IPS-18a (cell line): ENCODE measurements at regions not wholly inside any gene's neighbourhood (a gene's known extent, or its start where the extent isn't known, plus 50 kb on each side); places are given as distances from the start of the nearest gene placed in this dataset.
"Not testable (repeated sequence)": the region's sequence is repeated elsewhere in the genome, so short reads cannot be mapped to it uniquely, and the experiment has no call there.

ENCODE experiments used
- H3K27ac ChIP-seq: one replicate; pipeline ENCODE4 v1.5.1; 2013; ENCODE audit warnings: low read length
- H3K27me3 ChIP-seq: one replicate; pipeline ENCODE4 v1.6.1; 2013; ENCODE audit warnings: mild to moderate bottlenecking, low read length; ENCODE audit not compliant: control insufficient read depth, insufficient read depth
- H3K36me3 ChIP-seq: one replicate; pipeline ENCODE4 v1.6.1; 2013; ENCODE audit warnings: low read depth, low read length; ENCODE audit not compliant: control insufficient read depth
- H3K4me1 ChIP-seq: one replicate; pipeline ENCODE4 v1.6.1; 2013; ENCODE audit warnings: low read depth, low read length; ENCODE audit not compliant: control insufficient read depth
- H3K4me3 ChIP-seq: one replicate; pipeline ENCODE4 v1.5.1; 2013; ENCODE audit warnings: low read length
- H3K9ac ChIP-seq: one replicate; pipeline ENCODE4 v1.6.1; 2013; ENCODE audit warnings: mild to moderate bottlenecking, low read length, moderate library complexity
- H3K9me3 ChIP-seq: one replicate; pipeline ENCODE4 v1.6.1; 2013; ENCODE audit warnings: low read depth, low read length; ENCODE audit not compliant: control insufficient read depth

DNA sequence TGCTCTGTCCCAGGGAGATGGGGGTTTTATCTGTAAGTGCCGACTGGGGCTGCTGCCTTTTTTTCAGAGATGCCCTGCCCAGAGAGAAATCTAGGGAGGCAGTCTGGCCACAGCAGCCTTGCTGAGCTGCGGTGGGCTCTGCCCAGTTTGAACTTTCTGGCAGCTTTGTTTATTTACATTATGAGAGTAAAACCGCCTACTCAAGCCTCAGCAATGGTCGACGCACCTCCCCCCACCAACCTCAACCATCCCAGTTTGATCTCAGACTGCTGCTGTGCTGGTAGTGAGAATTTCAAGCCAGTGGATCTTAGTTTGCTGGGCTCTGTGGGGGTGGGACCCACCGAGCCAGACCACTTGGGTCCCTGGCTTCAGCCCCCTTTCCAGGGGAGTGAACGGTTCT, 188.0 kb downstream of the PRELID2 start:
- not testable (repeated sequence) for H3K9me3 ChIP-seq, H3K4me1 ChIP-seq, H3K4me3 ChIP-seq, H3K27ac ChIP-seq, H3K27me3 ChIP-seq, H3K9ac ChIP-seq, H3K36me3 ChIP-seq

DNA sequence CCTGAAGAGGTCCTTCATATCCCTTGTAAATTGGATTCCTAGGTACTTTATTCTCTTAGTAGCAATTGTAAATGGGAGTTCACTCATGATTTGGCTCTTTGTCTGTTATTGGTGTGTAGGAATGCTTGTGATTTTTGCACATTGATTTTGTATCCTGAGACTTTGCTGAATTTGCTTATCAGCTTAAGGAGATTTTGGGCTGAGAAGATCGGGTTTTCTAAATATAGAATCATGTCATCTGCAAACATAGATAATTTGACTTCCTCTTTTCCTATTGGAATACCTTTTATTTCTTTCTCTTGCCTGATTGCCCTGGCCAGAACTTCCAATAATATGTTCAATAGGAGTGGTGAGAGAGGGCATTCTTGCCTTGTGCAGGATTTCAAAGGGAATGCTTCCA, 191.9 kb downstream of the PRELID2 start:
- H3K9ac ChIP-seq, H3K9me3 ChIP-seq, H3K4me1 ChIP-seq, H3K27me3 ChIP-seq, H3K36me3 ChIP-seq, H3K27ac ChIP-seq, H3K4me3 ChIP-seq: not testable (repeated sequence)

DNA sequence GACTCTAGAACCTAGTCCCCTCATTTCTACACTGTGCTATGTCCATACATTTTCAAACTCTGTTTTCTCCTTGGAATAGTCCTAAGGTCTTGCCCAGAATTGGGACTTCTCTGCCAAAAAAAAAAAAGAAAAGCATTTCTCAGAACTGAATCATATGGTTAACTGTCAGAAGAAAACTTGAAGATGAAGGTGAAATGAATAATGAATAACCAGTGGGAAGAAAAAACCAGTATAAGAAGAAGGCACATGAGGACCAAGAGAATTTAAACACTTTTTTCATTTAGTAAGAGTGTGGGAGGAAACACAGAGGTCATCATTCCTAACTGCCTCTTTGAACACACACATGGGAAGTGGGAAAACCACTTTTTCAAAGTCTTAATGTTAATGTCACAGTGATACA, 197.7 kb downstream of the PRELID2 start:
- Histone ChIP-seq H3K27me3 (no peaks in the 10 kb centered on the region), H3K36me3 (no peaks in the 10 kb centered on the region), H3K4me3 (no peak overlapping the region), H3K9ac (no peak overlapping the region), H3K27ac (no peak overlapping the region), H3K4me1 (no peaks in the 10 kb centered on the region), H3K9me3 (no peaks in the 10 kb centered on the region)

DNA sequence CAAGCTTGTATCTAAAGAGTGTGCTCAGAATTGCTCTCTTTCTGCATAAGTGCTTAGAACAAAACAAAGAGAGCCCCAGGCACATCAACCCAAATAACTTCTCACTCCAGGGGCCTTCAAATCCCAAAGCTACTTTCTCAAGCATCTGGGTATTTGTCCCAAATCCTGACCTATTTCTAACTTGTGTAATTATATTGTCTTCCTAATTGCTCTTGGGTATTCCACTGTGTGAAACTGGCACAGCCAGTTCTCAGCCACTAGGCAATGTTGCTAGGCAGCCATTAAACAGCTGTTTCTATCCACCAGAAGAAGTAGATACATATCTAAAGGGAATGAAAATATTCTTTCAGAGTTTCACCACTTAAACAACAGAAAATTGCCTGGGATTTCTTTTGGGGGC, 198.8 kb downstream of the PRELID2 start:
- Histone ChIP-seq H3K27me3 (no peaks in the 10 kb centered on the region), H3K4me3 (no peak overlapping the region), H3K27ac (no peak overlapping the region), H3K9me3 (no peaks in the 10 kb centered on the region), H3K9ac (no peak overlapping the region), H3K4me1 (no peaks in the 10 kb centered on the region), H3K36me3 (no peaks in the 10 kb centered on the region)

DNA sequence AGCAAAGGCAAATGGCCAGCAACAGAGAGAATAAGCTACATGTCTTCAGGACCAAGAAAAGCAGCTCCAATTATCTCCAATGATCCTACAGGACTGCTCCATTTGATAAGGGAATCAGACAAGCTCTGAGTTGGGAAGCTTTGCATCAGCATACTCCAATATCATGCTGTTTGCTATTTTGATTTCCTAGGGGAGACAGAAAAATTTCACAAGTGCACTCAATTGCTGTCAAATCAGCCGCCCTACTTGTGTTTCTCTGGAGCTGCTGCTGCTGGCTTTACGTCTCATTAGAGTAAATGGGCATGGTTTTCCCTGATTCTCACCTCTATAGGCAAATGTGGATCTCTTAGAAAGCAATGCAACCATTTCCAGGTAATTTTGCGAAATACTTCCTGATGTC, 201.7 kb downstream of the PRELID2 start:
- H3K36me3 ChIP-seq, result no peaks in the 10 kb centered on the region
- no peaks in the 10 kb centered on the region for H3K4me1 ChIP-seq
- H3K9me3 ChIP-seq, result no peaks in the 10 kb centered on the region
- H3K9ac ChIP-seq, result no peak overlapping the region
- H3K27ac ChIP-seq, result no peak overlapping the region
- no peaks in the 10 kb centered on the region for H3K27me3 ChIP-seq
- no peak overlapping the region for H3K4me3 ChIP-seq

DNA sequence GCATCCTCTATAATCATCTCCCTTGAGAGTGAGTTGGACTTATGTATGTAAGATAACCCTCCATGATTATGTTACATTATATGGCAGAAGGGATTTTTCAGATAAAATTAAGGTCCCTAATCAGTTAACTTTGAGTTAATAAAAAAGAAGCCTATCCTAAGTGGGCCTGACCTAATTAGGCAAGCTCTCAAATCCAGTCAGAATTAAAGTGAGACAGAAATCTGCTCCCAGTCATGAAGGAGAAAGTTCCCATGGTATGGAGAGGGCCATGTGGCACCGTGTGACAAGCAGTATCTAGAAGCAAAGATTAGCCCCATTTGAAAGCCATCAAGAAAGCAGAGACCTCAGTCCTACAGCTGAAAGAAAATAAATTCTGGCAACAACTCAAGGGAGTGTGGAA, 202.4 kb downstream of the PRELID2 start:
- Histone ChIP-seq H3K9ac (no peak overlapping the region), H3K9me3 (no peaks in the 10 kb centered on the region), H3K36me3 (no peaks in the 10 kb centered on the region), H3K4me1 (no peaks in the 10 kb centered on the region), H3K27me3 (no peaks in the 10 kb centered on the region), H3K4me3 (no peak overlapping the region), H3K27ac (no peak overlapping the region)

DNA sequence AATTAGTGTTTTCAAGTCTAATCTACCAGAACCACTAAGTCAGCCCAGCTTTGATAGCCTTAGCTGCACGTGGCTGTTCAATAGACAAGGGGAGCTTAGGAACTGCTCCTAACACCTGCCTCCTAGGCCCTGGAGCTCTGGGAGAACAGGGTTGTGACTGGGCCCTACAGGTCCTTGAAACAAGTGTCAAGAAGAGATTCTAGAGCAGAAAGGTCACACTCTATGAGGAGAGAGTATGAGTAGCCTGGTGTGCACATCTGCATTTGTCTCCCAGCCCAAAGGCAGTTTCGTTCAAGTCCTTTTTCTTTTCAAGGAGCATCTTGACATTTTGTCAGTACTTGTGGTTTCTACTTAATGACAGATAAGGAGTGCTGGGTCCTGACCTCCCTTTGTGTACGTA, 206.1 kb downstream of the PRELID2 start:
- no peaks in the 10 kb centered on the region for H3K36me3 ChIP-seq
- no peak overlapping the region for H3K27ac ChIP-seq

DNA sequence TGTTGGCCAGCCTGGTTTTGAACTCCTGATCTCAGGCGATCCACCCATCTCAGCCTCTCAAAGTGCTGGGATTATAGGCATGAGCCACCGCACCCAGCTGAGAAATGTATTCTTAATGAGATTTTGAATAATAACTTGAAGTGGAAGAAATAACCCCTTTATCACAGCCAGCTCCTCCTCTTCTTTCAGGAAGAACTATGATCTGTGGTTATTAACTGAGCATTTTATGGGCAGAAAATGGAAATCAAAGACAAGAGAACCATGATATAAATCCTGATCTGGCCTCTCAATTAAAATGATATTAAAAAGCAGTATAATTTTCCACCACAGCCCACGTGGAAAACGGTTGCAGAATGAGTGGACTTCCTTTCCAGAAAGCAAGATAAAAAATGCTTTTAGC, 206.6 kb downstream of the PRELID2 start:
- H3K27me3 ChIP-seq, result no peaks in the 10 kb centered on the region

More for the DNA sequence above, 206.1 kb downstream of the PRELID2 start:
- Histone ChIP-seq H3K9me3 (no peaks in the 10 kb centered on the region), H3K4me3 (no peak overlapping the region), H3K9ac (no peak overlapping the region), H3K4me1 (no peaks in the 10 kb centered on the region), H3K27me3 (no peaks in the 10 kb centered on the region)

DNA sequence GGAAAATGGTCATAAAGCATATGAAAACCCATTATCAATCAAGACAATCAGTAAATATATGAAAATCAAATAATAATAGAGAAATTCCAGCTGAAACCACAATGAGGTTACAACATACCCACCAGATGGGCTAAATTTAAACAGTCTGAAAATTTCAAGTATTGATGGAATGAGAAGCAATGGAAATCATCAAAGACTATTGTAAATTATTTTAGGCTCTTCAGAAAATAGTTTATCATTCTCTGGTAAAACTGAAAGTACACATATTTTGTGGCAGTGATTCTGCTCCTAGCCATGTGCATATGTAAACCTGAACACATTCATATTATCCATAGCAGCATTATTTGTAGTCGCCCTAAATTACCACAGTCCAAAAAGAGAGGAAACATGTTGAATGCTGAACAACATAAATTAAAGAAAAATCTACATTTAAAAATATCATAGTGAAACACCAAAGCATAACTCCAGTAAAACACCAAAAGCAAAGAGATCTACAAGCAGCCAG, 215.3 kb downstream of the PRELID2 start:
- H3K27me3 ChIP-seq, result no peaks in the 10 kb centered on the region
- no peaks in the 10 kb centered on the region for H3K4me1 ChIP-seq
- H3K9ac ChIP-seq, result no peak overlapping the region
- peaks cover 4% of the 10 kb centered on the region for H3K9me3 ChIP-seq
- no peak overlapping the region for H3K4me3 ChIP-seq
- H3K36me3 ChIP-seq, result no peaks in the 10 kb centered on the region
- no peak overlapping the region for H3K27ac ChIP-seq

More for the DNA sequence above, 206.6 kb downstream of the PRELID2 start:
- Histone ChIP-seq H3K4me3 (no peak overlapping the region), H3K9ac (no peak overlapping the region), H3K36me3 (no peaks in the 10 kb centered on the region), H3K27ac (no peak overlapping the region), H3K4me1 (no peaks in the 10 kb centered on the region), H3K9me3 (peaks cover 3% of the 10 kb centered on the region)

DNA sequence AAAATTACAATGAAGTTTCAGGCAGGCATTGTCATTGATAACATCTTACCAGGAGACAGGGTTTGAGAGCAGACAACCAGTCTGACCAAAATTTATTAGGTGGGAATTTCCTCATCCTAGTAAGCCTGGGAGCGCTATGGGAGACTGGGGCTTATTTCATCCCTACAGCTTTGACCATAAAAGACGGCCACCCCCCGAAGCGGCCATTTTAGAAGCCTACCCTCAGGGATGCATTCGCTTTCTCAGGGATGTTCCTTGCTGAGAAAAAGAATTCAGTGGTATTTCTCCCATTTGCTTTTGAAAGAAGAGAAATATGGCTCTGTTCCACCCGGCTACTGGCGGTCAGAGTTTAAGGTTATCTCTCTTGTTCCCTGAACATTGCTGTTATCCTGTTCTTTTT, 218.4 kb downstream of the PRELID2 start:
- H3K9ac ChIP-seq, H3K4me3 ChIP-seq, H3K4me1 ChIP-seq, H3K27me3 ChIP-seq, H3K27ac ChIP-seq, H3K9me3 ChIP-seq, H3K36me3 ChIP-seq: not testable (repeated sequence)

DNA sequence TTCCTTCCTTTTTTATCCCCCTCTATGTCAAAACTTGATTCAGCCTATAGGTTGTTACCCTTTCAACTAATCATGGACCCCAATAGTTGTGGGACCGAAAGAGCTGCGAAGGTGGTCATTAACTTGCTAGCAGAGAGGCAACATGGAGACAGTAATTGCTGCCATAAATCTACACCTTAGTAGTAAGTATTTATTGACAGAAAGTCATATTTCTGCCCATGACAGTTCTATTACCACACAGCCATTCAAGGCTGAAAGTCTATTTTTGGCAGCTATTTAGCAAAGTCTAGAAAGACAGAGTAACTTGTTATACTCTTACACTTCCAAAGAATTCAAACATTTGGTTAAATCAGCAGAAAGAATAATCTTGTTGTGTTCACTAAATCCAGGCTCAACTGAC, 236.2 kb downstream of the PRELID2 start:
- Histone ChIP-seq H3K4me1 (no peaks in the 10 kb centered on the region), H3K36me3 (no peaks in the 10 kb centered on the region), H3K9me3 (no peaks in the 10 kb centered on the region), H3K4me3 (no peak overlapping the region), H3K27me3 (no peaks in the 10 kb centered on the region), H3K9ac (no peak overlapping the region), H3K27ac (no peak overlapping the region)

DNA sequence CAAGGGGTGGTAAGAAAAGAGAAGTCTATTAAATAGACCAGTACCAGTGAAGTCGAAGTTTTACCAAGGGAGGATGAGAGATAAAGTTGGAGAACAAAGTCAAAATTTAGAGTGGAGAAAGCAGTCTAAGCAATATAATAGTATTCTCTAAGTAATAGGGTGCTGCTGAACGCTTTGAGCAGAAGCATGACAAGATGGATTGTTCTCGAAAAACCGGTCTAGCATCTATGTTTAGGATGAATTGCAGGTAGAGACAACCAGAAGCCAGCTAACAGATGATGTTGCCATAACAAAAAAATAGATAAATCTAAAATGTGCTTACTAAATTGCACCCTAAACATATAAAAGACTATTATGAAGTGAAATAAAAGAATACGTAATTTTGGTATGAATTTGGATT, 237.0 kb downstream of the PRELID2 start:
- H3K27me3 ChIP-seq, result no peaks in the 10 kb centered on the region

More for the DNA sequence above, 237.0 kb downstream of the PRELID2 start:
- Histone ChIP-seq H3K36me3 (no peaks in the 10 kb centered on the region), H3K9me3 (no peaks in the 10 kb centered on the region), H3K4me3 (no peak overlapping the region), H3K4me1 (no peaks in the 10 kb centered on the region), H3K27ac (no peak overlapping the region), H3K9ac (no peak overlapping the region)
